ENCODE measurements at regions not wholly inside any gene's neighbourhood (a gene's known extent, or its start where the extent isn't known, plus 50 kb on each side); places are given as distances from the start of the nearest gene placed in this dataset.

DNA sequence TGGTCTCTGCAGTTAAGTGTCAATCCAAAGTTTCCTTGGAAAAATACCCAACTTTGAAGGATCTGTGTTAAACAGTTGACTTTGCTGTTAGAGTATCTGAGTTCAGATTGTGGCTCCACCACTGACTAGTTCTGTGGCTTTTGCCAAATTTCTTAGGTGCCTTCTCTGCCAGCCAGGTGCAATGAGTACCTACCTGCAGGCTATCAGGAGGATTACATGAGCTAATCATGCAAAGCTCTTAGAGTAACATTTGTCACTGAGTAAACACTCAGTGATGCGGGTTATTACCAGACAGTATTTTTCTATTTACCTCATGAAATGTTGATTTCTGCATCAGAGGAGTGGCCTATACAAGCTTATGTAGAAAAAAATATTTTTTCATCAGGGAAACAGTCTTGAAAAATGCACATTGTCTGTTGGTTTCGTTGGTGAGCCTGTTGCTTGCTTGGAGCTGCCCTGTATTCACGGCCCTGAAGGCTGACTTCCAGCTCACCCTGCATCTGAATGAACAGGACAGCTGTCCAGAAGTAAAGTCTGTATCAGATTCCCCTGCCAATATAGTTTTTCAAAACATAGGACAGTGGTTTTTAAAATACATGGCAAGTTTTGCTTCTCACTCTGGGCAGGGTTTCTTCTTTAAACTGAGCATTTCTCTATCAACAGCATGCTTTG is 235.1 kb downstream of the CDCA7 start:
- Histone ChIP-seq H3K4me3 (no peak overlapping the region), H3K36me3 (no peaks in the 10 kb centered on the region), H3K9me3 (no peaks in the 10 kb centered on the region), H3K27ac (no peak overlapping the region), H3K27me3 (no peaks in the 10 kb centered on the region), H3K4me1 (ENCODE audit: insufficient read depth) (no peaks in the 10 kb centered on the region)
- WGBS, 3 donors, result 78 to 86% (median 85%) methylated on average over 3 of the region's 3 CpGs
- intact Hi-C loops (cut with DNase I), result no loop called here
- no peak for DNase-seq
- TF ChIP-seq, protein P1, sequence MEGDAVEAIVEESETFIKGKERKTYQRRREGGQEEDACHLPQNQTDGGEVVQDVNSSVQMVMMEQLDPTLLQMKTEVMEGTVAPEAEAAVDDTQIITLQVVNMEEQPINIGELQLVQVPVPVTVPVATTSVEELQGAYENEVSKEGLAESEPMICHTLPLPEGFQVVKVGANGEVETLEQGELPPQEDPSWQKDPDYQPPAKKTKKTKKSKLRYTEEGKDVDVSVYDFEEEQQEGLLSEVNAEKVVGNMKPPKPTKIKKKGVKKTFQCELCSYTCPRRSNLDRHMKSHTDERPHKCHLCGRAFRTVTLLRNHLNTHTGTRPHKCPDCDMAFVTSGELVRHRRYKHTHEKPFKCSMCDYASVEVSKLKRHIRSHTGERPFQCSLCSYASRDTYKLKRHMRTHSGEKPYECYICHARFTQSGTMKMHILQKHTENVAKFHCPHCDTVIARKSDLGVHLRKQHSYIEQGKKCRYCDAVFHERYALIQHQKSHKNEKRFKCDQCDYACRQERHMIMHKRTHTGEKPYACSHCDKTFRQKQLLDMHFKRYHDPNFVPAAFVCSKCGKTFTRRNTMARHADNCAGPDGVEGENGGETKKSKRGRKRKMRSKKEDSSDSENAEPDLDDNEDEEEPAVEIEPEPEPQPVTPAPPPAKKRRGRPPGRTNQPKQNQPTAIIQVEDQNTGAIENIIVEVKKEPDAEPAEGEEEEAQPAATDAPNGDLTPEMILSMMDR (IDR thresholded peaks at IDR 0.05), result no peak
- no peak for TF ChIP-seq EP300 (IDR thresholded peaks at IDR 0.05)
- no peak for TF ChIP-seq POLR2A (IDR thresholded peaks at IDR 0.05)

DNA sequence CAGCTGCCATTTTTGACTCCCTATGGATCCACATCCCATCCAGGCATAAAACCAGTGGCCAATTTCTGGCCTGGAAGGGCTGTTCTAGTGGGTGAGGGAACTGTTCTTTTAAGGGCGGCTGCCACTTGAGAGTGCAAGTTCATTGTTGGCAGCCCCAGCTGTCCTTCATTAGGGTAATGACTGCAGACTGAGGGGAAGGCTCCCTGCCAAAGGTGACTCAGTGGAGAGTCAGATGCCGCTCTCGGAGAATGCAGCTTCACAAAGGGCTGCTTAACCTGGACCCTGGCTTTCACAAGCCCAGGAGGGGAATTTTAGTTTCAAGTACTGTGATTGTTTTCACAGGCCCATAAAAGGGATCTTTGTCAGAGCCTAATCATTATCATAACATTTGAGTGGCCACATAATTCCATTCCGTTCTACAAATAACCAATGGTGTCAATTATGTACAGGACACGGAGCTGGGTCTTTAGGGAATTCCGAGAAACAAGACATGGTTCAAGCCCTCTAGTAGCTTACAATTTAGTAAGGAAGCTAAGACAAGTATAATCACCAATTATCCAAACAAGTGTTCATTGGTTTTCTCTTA is 235.7 kb downstream of the CDCA7 start:
- H3K27me3 ChIP-seq, result no peaks in the 10 kb centered on the region
- no peaks in the 10 kb centered on the region for H3K36me3 ChIP-seq
- intact Hi-C loops (cut with DNase I), result no loop called here
- WGBS, 3 donors, result 70 to 81% (median 77%) methylated on average over 6 of the region's 6 CpGs
- no peak overlapping the region for H3K4me3 ChIP-seq
- H3K27ac ChIP-seq, result no peak overlapping the region
- no peaks in the 10 kb centered on the region for H3K4me1 ChIP-seq (ENCODE audit: insufficient read depth)
- DNase-seq, result no peak
- TF ChIP-seq EP300 (IDR thresholded peaks at IDR 0.05) (no peak), POLR2A (IDR thresholded peaks at IDR 0.05) (no peak)
- TF ChIP-seq, protein P1 (IDR thresholded peaks at IDR 0.05), result no peak
- no peaks in the 10 kb centered on the region for H3K9me3 ChIP-seq

DNA sequence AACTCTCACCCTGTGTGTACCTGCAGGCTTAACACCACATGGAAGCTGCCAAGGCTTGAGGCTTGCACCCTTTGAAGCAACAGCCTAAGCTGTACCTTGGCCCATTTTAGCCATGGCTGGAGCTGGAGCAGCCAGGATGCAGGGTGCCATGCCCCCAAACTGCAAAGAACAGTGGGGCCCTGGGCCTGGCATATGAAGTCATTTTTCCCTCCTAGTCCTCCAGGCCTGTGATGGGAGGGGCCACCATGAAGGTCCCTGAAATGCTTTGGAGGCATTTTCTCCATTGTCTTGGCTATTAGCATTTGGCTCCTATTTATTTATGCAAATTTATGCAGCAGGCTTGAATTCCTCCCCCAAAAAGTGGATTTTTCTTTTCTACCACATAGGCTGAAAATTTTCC is 238.4 kb downstream of the CDCA7 start:
- Histone ChIP-seq H3K9me3 (no peaks in the 10 kb centered on the region), H3K4me1 (ENCODE audit: insufficient read depth) (no peaks in the 10 kb centered on the region), H3K36me3 (no peaks in the 10 kb centered on the region), H3K4me3 (no peak overlapping the region), H3K27ac (no peak overlapping the region), H3K27me3 (no peaks in the 10 kb centered on the region)
- DNase-seq, result no peak
- TF ChIP-seq POLR2A (IDR thresholded peaks at IDR 0.05), result no peak
- TF ChIP-seq EP300 (IDR thresholded peaks at IDR 0.05), result no peak
- TF ChIP-seq, protein P1 (IDR thresholded peaks at IDR 0.05), result no peak
- intact Hi-C loops (cut with DNase I), result no loop called here

DNA sequence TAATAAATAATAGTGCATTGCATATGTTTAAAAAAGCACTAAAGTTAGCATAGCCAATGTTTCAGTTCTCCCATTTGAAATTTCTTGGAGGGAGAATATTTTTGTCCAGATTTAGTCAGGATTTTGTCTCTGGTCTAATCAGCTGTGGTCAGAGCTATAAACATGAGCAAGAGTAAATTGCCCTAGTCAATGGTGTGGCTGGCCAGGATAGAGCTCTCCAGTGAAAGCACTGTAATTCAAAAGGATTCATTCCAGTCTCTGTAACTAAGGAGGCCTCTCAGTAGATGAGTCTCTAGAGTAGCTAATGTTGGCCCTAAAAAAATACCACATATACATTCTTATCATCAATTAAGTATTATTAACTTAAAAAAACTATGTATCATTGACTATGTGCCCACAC is 241.6 kb downstream of the CDCA7 start:
- no peak for TF ChIP-seq EP300 (IDR thresholded peaks at IDR 0.05)
- no peak for TF ChIP-seq POLR2A (IDR thresholded peaks at IDR 0.05)
- TF ChIP-seq, protein P1 (IDR thresholded peaks at IDR 0.05), result no peak
- no peaks in the 10 kb centered on the region for H3K4me1 ChIP-seq (ENCODE audit: insufficient read depth)
- H3K27me3 ChIP-seq, result no peaks in the 10 kb centered on the region
- intact Hi-C loops (cut with DNase I), result no loop called here
- H3K4me3 ChIP-seq, result no peak overlapping the region
- DNase-seq, result no peak
- no peaks in the 10 kb centered on the region for H3K9me3 ChIP-seq
- H3K27ac ChIP-seq, result no peak overlapping the region
- no peaks in the 10 kb centered on the region for H3K36me3 ChIP-seq

All from ovary (tissue), 7 donors.